ENCODE measurements at regions not wholly inside any gene's neighbourhood (a gene's known extent, or its start where the extent isn't known, plus 50 kb on each side); places are given as distances from the start of the nearest gene placed in this dataset.

DNA sequence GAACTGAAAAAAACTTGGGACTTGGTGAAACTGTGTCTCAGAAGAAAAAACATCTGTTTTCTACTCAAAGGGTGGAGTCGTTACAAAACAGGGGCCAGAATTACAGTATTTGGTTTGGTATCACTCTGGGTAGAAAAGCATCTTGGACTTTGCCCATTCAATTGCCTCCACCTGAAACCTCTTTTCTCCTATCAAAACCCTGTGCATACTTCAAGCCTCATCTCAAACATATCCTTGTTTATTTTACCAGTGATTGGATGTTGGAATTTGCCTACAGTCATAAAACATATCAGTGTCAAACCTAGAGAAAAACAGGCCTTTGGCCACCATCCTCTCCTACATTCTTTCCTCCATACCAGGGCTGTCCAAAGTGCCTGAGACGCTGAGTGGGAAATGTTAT is 281.5 kb downstream of the PLPP3 start (continued):
- TF ChIP-seq, protein P1, sequence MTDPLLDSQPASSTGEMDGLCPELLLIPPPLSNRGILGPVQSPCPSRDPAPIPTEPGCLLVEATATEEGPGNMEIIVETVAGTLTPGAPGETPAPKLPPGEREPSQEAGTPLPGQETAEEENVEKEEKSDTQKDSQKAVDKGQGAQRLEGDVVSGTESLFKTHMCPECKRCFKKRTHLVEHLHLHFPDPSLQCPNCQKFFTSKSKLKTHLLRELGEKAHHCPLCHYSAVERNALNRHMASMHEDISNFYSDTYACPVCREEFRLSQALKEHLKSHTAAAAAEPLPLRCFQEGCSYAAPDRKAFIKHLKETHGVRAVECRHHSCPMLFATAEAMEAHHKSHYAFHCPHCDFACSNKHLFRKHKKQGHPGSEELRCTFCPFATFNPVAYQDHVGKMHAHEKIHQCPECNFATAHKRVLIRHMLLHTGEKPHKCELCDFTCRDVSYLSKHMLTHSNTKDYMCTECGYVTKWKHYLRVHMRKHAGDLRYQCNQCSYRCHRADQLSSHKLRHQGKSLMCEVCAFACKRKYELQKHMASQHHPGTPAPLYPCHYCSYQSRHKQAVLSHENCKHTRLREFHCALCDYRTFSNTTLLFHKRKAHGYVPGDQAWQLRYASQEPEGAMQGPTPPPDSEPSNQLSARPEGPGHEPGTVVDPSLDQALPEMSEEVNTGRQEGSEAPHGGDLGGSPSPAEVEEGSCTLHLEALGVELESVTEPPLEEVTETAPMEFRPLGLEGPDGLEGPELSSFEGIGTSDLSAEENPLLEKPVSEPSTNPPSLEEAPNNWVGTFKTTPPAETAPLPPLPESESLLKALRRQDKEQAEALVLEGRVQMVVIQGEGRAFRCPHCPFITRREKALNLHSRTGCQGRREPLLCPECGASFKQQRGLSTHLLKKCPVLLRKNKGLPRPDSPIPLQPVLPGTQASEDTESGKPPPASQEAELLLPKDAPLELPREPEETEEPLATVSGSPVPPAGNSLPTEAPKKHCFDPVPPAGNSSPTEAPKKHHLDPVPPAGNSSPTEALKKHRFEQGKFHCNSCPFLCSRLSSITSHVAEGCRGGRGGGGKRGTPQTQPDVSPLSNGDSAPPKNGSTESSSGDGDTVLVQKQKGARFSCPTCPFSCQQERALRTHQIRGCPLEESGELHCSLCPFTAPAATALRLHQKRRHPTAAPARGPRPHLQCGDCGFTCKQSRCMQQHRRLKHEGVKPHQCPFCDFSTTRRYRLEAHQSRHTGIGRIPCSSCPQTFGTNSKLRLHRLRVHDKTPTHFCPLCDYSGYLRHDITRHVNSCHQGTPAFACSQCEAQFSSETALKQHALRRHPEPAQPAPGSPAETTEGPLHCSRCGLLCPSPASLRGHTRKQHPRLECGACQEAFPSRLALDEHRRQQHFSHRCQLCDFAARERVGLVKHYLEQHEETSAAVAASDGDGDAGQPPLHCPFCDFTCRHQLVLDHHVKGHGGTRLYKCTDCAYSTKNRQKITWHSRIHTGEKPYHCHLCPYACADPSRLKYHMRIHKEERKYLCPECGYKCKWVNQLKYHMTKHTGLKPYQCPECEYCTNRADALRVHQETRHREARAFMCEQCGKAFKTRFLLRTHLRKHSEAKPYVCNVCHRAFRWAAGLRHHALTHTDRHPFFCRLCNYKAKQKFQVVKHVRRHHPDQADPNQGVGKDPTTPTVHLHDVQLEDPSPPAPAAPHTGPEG (CRISPR knock-in tag; IDR thresholded peaks at IDR 0.05): no peak
- TF ChIP-seq PCBP2 (optimal IDR thresholded peaks at IDR 0.05; ENCODE audit: low read depth, low read length, poor library complexity, severe bottlenecking): no peak
- TF ChIP-seq KMT2A (CRISPR knock-in tag; IDR thresholded peaks at IDR 0.05): no peak
- TF ChIP-seq, protein P2, sequence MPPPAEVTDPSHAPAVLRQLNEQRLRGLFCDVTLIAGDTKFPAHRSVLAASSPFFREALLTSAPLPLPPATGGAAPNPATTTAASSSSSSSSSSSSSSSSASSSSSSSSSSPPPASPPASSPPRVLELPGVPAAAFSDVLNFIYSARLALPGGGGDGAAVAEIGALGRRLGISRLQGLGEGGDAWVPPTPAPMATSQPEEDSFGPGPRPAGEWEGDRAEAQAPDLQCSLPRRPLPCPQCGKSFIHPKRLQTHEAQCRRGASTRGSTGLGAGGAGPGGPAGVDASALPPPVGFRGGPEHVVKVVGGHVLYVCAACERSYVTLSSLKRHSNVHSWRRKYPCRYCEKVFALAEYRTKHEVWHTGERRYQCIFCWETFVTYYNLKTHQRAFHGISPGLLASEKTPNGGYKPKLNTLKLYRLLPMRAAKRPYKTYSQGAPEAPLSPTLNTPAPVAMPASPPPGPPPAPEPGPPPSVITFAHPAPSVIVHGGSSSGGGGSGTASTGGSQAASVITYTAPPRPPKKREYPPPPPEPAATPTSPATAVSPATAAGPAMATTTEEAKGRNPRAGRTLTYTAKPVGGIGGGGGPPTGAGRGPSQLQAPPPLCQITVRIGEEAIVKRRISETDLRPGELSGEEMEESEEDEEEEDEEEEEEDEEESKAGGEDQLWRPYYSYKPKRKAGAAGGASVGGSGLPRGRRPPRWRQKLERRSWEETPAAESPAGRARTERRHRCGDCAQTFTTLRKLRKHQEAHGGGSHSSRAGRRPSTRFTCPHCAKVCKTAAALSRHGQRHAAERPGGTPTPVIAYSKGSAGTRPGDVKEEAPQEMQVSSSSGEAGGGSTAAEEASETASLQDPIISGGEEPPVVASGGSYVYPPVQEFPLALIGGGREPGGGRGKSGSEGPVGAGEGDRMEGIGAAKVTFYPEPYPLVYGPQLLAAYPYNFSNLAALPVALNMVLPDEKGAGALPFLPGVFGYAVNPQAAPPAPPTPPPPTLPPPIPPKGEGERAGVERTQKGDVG (CRISPR knock-in tag; IDR thresholded peaks at IDR 0.05; ENCODE audit: borderline replicate concordance): no peak
- peak; percentile 37; the same call in 1 of the 2 replicates for TF ChIP-seq CREM (IDR thresholded peaks at IDR 0.05)
- no peak for TF ChIP-seq CREM (CRISPR knock-in tag; IDR thresholded peaks at IDR 0.05)
- no peak for TF ChIP-seq ZNF737 (CRISPR knock-in tag; IDR thresholded peaks at IDR 0.05; ENCODE audit: borderline replicate concordance)
- no peak for TF ChIP-seq RXRB (CRISPR knock-in tag; IDR thresholded peaks at IDR 0.05; ENCODE audit: borderline replicate concordance)
- no peak for TF ChIP-seq MXD4 (CRISPR knock-in tag; IDR thresholded peaks at IDR 0.05)
- TF ChIP-seq, protein P3, sequence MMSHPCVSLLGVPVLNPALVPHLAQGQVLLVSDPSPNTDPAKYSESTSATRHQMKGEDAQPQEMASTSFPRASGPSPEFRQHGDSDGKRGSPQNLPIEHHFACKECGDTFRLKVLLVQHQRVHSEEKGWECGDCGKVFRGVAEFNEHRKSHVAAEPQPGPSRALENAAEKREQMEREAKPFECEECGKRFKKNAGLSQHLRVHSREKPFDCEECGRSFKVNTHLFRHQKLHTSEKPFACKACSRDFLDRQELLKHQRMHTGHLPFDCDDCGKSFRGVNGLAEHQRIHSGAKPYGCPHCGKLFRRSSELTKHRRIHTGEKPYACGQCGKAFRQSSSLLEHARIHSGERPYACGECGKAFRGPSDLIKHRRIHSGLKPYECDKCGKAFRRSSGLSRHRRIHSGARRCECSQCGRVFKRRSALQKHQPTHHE (CRISPR knock-in tag; IDR thresholded peaks at IDR 0.05; ENCODE audit: borderline replicate concordance): no peak
- TF ChIP-seq ZFY (CRISPR knock-in tag; IDR thresholded peaks at IDR 0.05): no peak
- 0 out of 2 replicates have a peak, but pooled peaks have one; percentile 17 for TF ChIP-seq CEBPG (CRISPR knock-in tag; IDR thresholded peaks at IDR 0.05)
- TF ChIP-seq ZNF282 (IDR thresholded peaks at IDR 0.05; ENCODE audit: partially characterized antibody): no peak
- TF ChIP-seq POGZ (CRISPR knock-in tag; IDR thresholded peaks at IDR 0.05): 0 out of 2 replicates have a peak, but pooled peaks have one; percentile 14
- 0 out of 2 replicates have a peak, but pooled peaks have one; percentile 16 for TF ChIP-seq SAP130 (CRISPR knock-in tag; IDR thresholded peaks at IDR 0.05; ENCODE audit: low read depth)
- TF ChIP-seq, protein P4, sequence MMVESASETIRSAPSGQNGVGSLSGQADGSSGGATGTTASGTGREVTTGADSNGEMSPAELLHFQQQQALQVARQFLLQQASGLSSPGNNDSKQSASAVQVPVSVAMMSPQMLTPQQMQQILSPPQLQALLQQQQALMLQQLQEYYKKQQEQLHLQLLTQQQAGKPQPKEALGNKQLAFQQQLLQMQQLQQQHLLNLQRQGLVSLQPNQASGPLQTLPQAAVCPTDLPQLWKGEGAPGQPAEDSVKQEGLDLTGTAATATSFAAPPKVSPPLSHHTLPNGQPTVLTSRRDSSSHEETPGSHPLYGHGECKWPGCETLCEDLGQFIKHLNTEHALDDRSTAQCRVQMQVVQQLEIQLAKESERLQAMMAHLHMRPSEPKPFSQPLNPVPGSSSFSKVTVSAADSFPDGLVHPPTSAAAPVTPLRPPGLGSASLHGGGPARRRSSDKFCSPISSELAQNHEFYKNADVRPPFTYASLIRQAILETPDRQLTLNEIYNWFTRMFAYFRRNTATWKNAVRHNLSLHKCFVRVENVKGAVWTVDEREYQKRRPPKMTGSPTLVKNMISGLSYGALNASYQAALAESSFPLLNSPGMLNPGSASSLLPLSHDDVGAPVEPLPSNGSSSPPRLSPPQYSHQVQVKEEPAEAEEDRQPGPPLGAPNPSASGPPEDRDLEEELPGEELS (CRISPR knock-in tag; IDR thresholded peaks at IDR 0.05): peak; percentile 66
- no peak for TF ChIP-seq RXRA (CRISPR knock-in tag; IDR thresholded peaks at IDR 0.05)
- TF ChIP-seq, protein P5, sequence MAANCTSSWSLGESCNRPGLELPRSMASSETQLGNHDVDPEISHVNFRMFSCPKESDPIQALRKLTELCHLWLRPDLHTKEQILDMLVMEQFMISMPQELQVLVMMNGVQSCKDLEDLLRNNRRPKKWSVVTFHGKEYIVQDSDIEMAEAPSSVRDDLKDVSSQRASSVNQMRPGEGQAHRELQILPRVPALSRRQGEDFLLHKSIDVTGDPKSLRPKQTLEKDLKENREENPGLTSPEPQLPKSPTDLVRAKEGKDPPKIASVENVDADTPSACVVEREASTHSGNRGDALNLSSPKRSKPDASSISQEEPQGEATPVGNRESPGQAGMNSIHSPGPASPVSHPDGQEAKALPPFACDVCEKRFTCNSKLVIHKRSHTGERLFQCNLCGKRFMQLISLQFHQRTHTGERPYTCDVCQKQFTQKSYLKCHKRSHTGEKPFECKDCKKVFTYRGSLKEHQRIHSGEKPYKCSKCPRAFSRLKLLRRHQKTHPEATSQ (CRISPR knock-in tag; IDR thresholded peaks at IDR 0.05; ENCODE audit: borderline replicate concordance): no peak
